HCT116 (cell line): ENCODE measurements at regions not wholly inside any gene's neighbourhood (a gene's known extent, or its start where the extent isn't known, plus 50 kb on each side); places are given as distances from the start of the nearest gene placed in this dataset.

ENCODE experiments used
- ATF3 ChIP-seq: IDR thresholded peaks from 2 replicates; pipeline ENCODE4 v1.6.1; 2012
- CEBPB ChIP-seq: IDR thresholded peaks from 2 replicates; pipeline ENCODE4 v1.6.1; 2012; ENCODE audit warnings: low read depth
- CTCF ChIP-seq, 3 experiments: fragments of 200-600 bp in 1 of 3; sonication (generic) in 1 of 3; IDR thresholded peaks in 2 of 3; conservative IDR thresholded peaks in 1 of 3; 2 replicates each; pipeline ENCODE4 v1.5.1; 2012 to 2017; ENCODE audit warnings: low read depth in 2 of 3, low read length in 2 of 3, antibody characterized with exemption in 1 of 3, borderline replicate concordance in 1 of 3, control low read depth in 1 of 3, mild to moderate bottlenecking in 1 of 3, mixed read lengths in 1 of 3, mixed run types in 1 of 3, moderate library complexity in 1 of 3; ENCODE audit not compliant: insufficient read depth in 1 of 3
- EZH2phosphoT487 ChIP-seq: fragments of 200-600 bp; IDR thresholded peaks from 2 replicates; pipeline ENCODE4 v1.6.1; 2018; ENCODE audit warnings: antibody characterized with exemption, borderline replicate concordance
- POLR2A ChIP-seq: IDR thresholded peaks from 2 replicates; pipeline ENCODE4 v1.7.0; 2011; ENCODE audit warnings: borderline replicate concordance; ENCODE audit not compliant: insufficient read depth, insufficient read length; ENCODE audit errors: extremely low read depth
- REST ChIP-seq: IDR thresholded peaks from 2 replicates; pipeline ENCODE4 v1.6.1; 2012; ENCODE audit warnings: low read depth
- SIN3A ChIP-seq: IDR thresholded peaks from 2 replicates; pipeline ENCODE4 v1.6.1; 2012; ENCODE audit warnings: low read depth
- ZFX ChIP-seq: fragments of 450-650 bp; IDR thresholded peaks from 2 replicates; pipeline ENCODE4 v1.6.1; 2017

- TF ChIP-seq ATF3 (no peak), POLR2A (no peak), EZH2phosphoT487 (no peak), CTCF (IDR thresholded peaks at IDR 0.05 in 2 of 3, conservative IDR thresholded peaks at IDR 0.05 in 1 of 3; ENCODE audit: borderline replicate concordance in 1 of 3, insufficient read depth in 1 of 3, low read depth in 2 of 3, low read length in 2 of 3) (no peak), SIN3A (no peak), REST (no peak), CEBPB (no peak), ZFX (no peak)
Observed at GRCh38 chr18:55886886-55887285, 298.9 kb upstream of the TCF4 start.
